CMK (cell line): ENCODE measurements at regions not wholly inside any gene's neighbourhood (a gene's known extent, or its start where the extent isn't known, plus 50 kb on each side); places are given as distances from the start of the nearest gene placed in this dataset.

Experiments
- DNase-seq: peaks from one replicate; pipeline ENCODE4 v3.0.0-alpha.2; 2010; ENCODE audit warnings: low read depth

- DNase-seq = no peak
These were observed 397.6 kb upstream of the KLHL1 start for GRCh38 chr13:70505809-70506208.

- DNase-seq = no peak
These were observed 394.7 kb upstream of the KLHL1 start for GRCh38 chr13:70502944-70503343.

- DNase-seq = no peak
These were observed 382.2 kb upstream of the KLHL1 start for GRCh38 chr13:70490320-70490935.

- no peak for DNase-seq
These were observed 376.7 kb upstream of the KLHL1 start for GRCh38 chr13:70484931-70485330.

GRCh38 chr13:70483599-70484276 lies 375.5 kb upstream of the KLHL1 start:
- no peak for DNase-seq

GRCh38 chr13:70473907-70474306 lies 365.7 kb upstream of the KLHL1 start:
- DNase-seq = no peak

- no peak for DNase-seq
These were observed 360.8 kb upstream of the KLHL1 start for GRCh38 chr13:70469077-70469476.

GRCh38 chr13:70457474-70457873 lies 349.2 kb upstream of the KLHL1 start:
- DNase-seq = no peak

GRCh38 chr13:70448820-70449219 lies 340.6 kb upstream of the KLHL1 start:
- no peak for DNase-seq

- no peak for DNase-seq
These were observed 324.1 kb upstream of the KLHL1 start for GRCh38 chr13:70432276-70432805.

GRCh38 chr13:70430256-70430655 lies 322.0 kb upstream of the KLHL1 start:
- DNase-seq = no peak

- DNase-seq = no peak
These were observed 316.7 kb upstream of the KLHL1 start for GRCh38 chr13:70424928-70425327.

- DNase-seq = no peak
These were observed 316.2 kb upstream of the KLHL1 start for GRCh38 chr13:70424428-70424827.

GRCh38 chr13:70415136-70415535 lies 306.9 kb upstream of the KLHL1 start:
- no peak for DNase-seq

GRCh38 chr13:70408865-70409264 lies 300.6 kb upstream of the KLHL1 start:
- no peak for DNase-seq

- no peak for DNase-seq
These were observed 299.2 kb upstream of the KLHL1 start for GRCh38 chr13:70407486-70407885.

- no peak for DNase-seq
These were observed 297.0 kb upstream of the KLHL1 start for GRCh38 chr13:70405266-70405665.

- DNase-seq = no peak
These were observed 285.8 kb upstream of the KLHL1 start for GRCh38 chr13:70394031-70394548.

GRCh38 chr13:70391678-70392077 lies 283.4 kb upstream of the KLHL1 start:
- DNase-seq = no peak

- no peak for DNase-seq
These were observed 282.7 kb upstream of the KLHL1 start for GRCh38 chr13:70390968-70391367.

GRCh38 chr13:70390064-70390463 lies 281.8 kb upstream of the KLHL1 start:
- DNase-seq = no peak

- DNase-seq = no peak
These were observed 280.7 kb upstream of the KLHL1 start for GRCh38 chr13:70388935-70389334.

- DNase-seq = no peak
These were observed 278.7 kb upstream of the KLHL1 start for GRCh38 chr13:70386919-70387318.

- DNase-seq = no peak
These were observed 277.6 kb upstream of the KLHL1 start for GRCh38 chr13:70385852-70386251.
